Endothelial cell of umbilical vein (primary cell): ENCODE measurements at regions not wholly inside any gene's neighbourhood (a gene's known extent, or its start where the extent isn't known, plus 50 kb on each side); places are given as distances from the start of the nearest gene placed in this dataset.

Source experiments
- BruUV-seq: library from RNA; stranded (reverse); fragments of 400-500 nt; replicated peaks from 2 replicates; lab custom pipeline; 2021; lab: Mats Ljungman, UMichigan
- CTCF ChIA-PET: fragments of 300-600, 350-600 bp; sonication (Branson Sonifier 250); formaldehyde crosslinking; loops from one replicate; lab custom pipeline; 2021; ENCODE audit warnings: antibody characterized with exemption, inconsistent platforms; lab: Charles Lee
- POLR2A ChIA-PET: fragments of 300-600, 350-600 bp; sonication (Branson Sonifier 250); formaldehyde crosslinking; loops from one replicate; lab custom pipeline; 2021; ENCODE audit warnings: antibody characterized with exemption, inconsistent platforms; lab: Charles Lee
- DNase-seq: peaks from one replicate; pipeline ENCODE4 v3.0.0-alpha.2; 2011; ENCODE audit warnings: low read depth, low spot score
- FAIRE-seq: peaks from 2 replicates; lab custom pipeline; 2011; peaks lifted over from hg19 to GRCh38; lab: Jason Lieb, UNC
- H2AFZ ChIP-seq: 2 replicates; pipeline ENCODE4 v1.6.0; 2012; ENCODE audit warnings: low read depth, low read length, control low read depth, inconsistent platforms
- H3K27ac ChIP-seq: 2 replicates; pipeline ENCODE4 v1.5.1; 2011; ENCODE audit warnings: low read depth, mild to moderate bottlenecking, control low read depth, low read length, moderate library complexity; ENCODE audit not compliant: insufficient read depth
- H3K27me3 ChIP-seq, 2 experiments: 2 replicates each; pipeline versions ENCODE4 v1.6.0 to v1.6.1; 2011; ENCODE audit warnings: low read length in 2 of 2, mixed read lengths in 1 of 2; ENCODE audit not compliant: control insufficient read depth in 2 of 2, insufficient read depth in 2 of 2
- H3K36me3 ChIP-seq, 2 experiments: 2 replicates in 1 of 2; 3 replicates in 1 of 2; pipeline ENCODE4 v1.5.1; 2011; ENCODE audit warnings: low read length in 2 of 2, mild to moderate bottlenecking in 1 of 2, moderate library complexity in 1 of 2; ENCODE audit not compliant: control insufficient read depth in 2 of 2, insufficient read depth in 2 of 2; ENCODE audit errors: extremely low read depth in 1 of 2
- H3K4me1 ChIP-seq: 3 replicates; pipeline ENCODE4 v1.5.1; 2011; ENCODE audit warnings: mild to moderate bottlenecking, low read length; ENCODE audit not compliant: control insufficient read depth, insufficient read depth; ENCODE audit errors: extremely low read depth
- H3K4me2 ChIP-seq: 2 replicates; pipeline ENCODE4 v1.6.1; 2011; ENCODE audit warnings: low read length, control low read depth, mixed read lengths; ENCODE audit not compliant: insufficient read depth
- H3K4me3 ChIP-seq, 3 experiments: fragments of 200-600 bp in 1 of 3; sonication (generic), shearing (Covaris generic) in 1 of 3; replicated peaks in 1 of 3; 2 replicates each; pipeline ENCODE4 v1.5.1; 2011 to 2016; ENCODE audit warnings: control low read depth in 3 of 3, low read length in 3 of 3, mild to moderate bottlenecking in 2 of 3, inconsistent platforms in 1 of 3, low read depth in 1 of 3, moderate library complexity in 1 of 3; ENCODE audit not compliant: insufficient read depth in 1 of 3
- H3K79me2 ChIP-seq: 2 replicates; pipeline ENCODE4 v1.6.0; 2012; ENCODE audit warnings: low read length, inconsistent platforms; ENCODE audit not compliant: control insufficient read depth, insufficient read depth
- H3K9ac ChIP-seq: replicated peaks from 2 replicates; pipeline ENCODE3; 2011; ENCODE audit warnings: low read length, control low read depth; ENCODE audit not compliant: insufficient read depth; ENCODE audit errors: extremely low read depth
- H3K9me1 ChIP-seq: replicated peaks from 3 replicates; pipeline ENCODE4 v1.6.0; 2011; ENCODE audit warnings: mild to moderate bottlenecking, low read length; ENCODE audit not compliant: control insufficient read depth, insufficient read depth; ENCODE audit errors: extremely low read depth
- H3K9me3 ChIP-seq: replicated peaks from 2 replicates; pipeline ENCODE4 v1.5.1; 2012; ENCODE audit warnings: low read length, inconsistent platforms; ENCODE audit not compliant: control insufficient read depth, insufficient read depth
- H4K20me1 ChIP-seq: replicated peaks from 2 replicates; pipeline ENCODE3; 2011; ENCODE audit warnings: mild to moderate bottlenecking, low read length; ENCODE audit not compliant: control insufficient read depth, insufficient read depth; ENCODE audit errors: extremely low read depth
- EZH2 ChIP-seq: IDR thresholded peaks from 2 replicates; pipeline ENCODE4 v1.6.1; 2012; ENCODE audit warnings: borderline replicate concordance, low read depth, mild to moderate bottlenecking, moderate library complexity, low read length, inconsistent platforms; ENCODE audit not compliant: severe bottlenecking
- FOS ChIP-seq: IDR thresholded peaks from 2 replicates; pipeline ENCODE4 v1.6.1; 2011; ENCODE audit warnings: mild to moderate bottlenecking, low read length, moderate library complexity, borderline replicate concordance; ENCODE audit not compliant: insufficient read depth
- GATA2 ChIP-seq: IDR thresholded peaks from 2 replicates; pipeline ENCODE4 v1.7.0; 2011; ENCODE audit warnings: low read depth, mild to moderate bottlenecking, moderate library complexity, mixed read lengths, low read length; ENCODE audit not compliant: insufficient read length, insufficient read depth
- JUN ChIP-seq: IDR thresholded peaks from 2 replicates; pipeline ENCODE4 v1.6.1; 2011; ENCODE audit warnings: borderline replicate concordance, low read depth; ENCODE audit not compliant: insufficient read length, insufficient read depth
- MYC ChIP-seq: IDR thresholded peaks from one replicate; pipeline ENCODE4 v1.6.1; 2011; ENCODE audit warnings: mild to moderate bottlenecking, low read depth, low read length
- POLR2A ChIP-seq: IDR thresholded peaks from 2 replicates; pipeline ENCODE4 v1.6.1; 2012; ENCODE audit warnings: low read depth, mild to moderate bottlenecking, control low read depth, low read length
- POLR2AphosphoS5 ChIP-seq: IDR thresholded peaks from 2 replicates; pipeline ENCODE4 v1.6.1; 2012; ENCODE audit warnings: low read depth, mild to moderate bottlenecking, control low read depth, low read length, moderate library complexity; ENCODE audit not compliant: insufficient read depth
- dilution Hi-C: fragments of 300-500 bp; cut with MboI; formaldehyde crosslinking; loops from one replicate; pipeline ENCODE4 v1.15.0; 2019; ENCODE audit warnings: low sequenced_read_pairs; ENCODE audit not compliant: extremely low pct_ligation_motif_present
- intact Hi-C: fragments of 100-400 bp; cut with micrococcal nuclease; formaldehyde crosslinking; loops from one replicate; pipeline ENCODE4 v1.10.0; 2022
- TF ChIP-seq, protein P1 (sequence below): IDR thresholded peaks from 2 replicates; pipeline ENCODE4 v1.6.1; 2011; ENCODE audit not compliant: insufficient read depth, insufficient read length
- TF ChIP-seq, protein P2 (sequence below), 2 donors: IDR thresholded peaks; 1 replicate in 1 of 2; 2 replicates in 1 of 2; pipeline ENCODE4 v1.5.1; 2011; ENCODE audit warnings: low read length in 2 of 2, mild to moderate bottlenecking in 2 of 2, moderate library complexity in 2 of 2, control low read depth in 1 of 2, inconsistent platforms in 1 of 2, low read depth in 1 of 2; ENCODE audit not compliant: insufficient read depth in 1 of 2; ENCODE audit errors: extremely low read depth in 1 of 2

DNA sequence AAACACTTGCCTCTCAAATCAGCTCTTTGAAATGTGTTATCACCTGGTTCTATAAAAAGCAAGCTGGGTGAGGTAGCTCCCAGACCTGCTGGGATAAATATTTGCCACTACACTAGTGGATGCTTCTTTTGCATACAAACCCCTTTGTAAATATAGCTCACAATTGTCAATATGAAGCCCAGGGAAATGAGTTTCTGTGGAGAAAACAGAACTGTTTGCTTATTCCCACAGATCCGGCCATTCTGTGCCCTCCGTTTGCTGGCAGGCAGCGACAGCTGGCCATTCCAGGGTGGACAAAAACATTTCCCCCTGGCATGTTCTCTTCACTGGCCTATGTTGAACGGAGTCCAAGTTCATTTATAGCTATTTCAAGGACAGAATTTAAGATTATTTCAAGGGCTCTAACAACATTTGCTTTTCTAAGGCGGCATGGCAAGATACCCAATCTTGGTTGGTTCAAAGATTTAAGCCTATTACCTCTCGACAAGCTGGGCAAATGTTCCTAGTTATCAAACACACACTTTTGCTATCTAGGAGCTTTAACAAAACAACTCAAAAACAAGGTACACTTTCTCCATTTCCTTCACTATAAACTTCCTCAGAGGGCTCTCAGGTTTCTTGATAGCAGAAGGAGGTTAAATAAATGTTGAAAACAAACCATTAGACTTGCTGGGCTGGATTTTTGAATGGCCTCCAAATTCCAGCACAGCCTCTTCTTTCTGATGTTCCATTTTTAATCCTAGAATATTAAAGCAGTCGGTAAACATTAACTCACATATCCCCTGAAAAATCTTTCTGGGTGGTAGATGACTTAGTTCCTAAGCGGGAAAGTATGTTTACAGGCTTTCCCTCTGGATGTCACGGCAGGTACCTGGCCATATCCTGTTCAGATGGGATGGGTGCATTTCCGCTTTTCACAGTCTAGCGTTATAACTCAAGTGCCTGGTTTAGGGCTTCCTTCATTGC lies 332.3 kb downstream of the PLK2 start:
- Histone ChIP-seq H4K20me1 (no peaks in the 10 kb centered on the region), H3K9me1 (no peaks in the 10 kb centered on the region), H3K4me1 (peaks cover 7% of the 10 kb centered on the region), H3K27ac (no peak overlapping the region), H3K79me2 (no peaks in the 10 kb centered on the region), H3K9ac (no peak overlapping the region), H2AFZ (peak overlapping the region; percentile 67), H3K4me2 (no peak overlapping the region), H3K4me3 (no peak overlapping the region), H3K36me3 (no peaks in the 10 kb centered on the region), H3K9me3 (no peaks in the 10 kb centered on the region), H3K27me3 (no peaks in the 10 kb centered on the region)
- dilution Hi-C loops, result no loop called here
- intact Hi-C loops, result loop anchor here (10.0 kb wide), 1 partner anchor 343 kb away; no protein-coding TSS in a partner anchor
- BruUV-seq, result no TSS peak
- CTCF ChIA-PET, result interaction anchor here (0.9 to 1.7 kb wide), 10 partner anchors 10 to 829 kb away, joined by 3 to 10 read pairs (median 4); no protein-coding TSS in a partner anchor
- DNase-seq (peak; percentile 84), FAIRE-seq (peak; percentile 66)
- TF ChIP-seq FOS (no peak), EZH2 (no peak), POLR2AphosphoS5 (no peak), MYC (no peak), JUN (no peak), GATA2 (no peak), POLR2A (no peak)
- TF ChIP-seq, protein P1, sequence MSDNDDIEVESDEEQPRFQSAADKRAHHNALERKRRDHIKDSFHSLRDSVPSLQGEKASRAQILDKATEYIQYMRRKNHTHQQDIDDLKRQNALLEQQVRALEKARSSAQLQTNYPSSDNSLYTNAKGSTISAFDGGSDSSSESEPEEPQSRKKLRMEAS, result no peak
- TF ChIP-seq, protein P2, sequence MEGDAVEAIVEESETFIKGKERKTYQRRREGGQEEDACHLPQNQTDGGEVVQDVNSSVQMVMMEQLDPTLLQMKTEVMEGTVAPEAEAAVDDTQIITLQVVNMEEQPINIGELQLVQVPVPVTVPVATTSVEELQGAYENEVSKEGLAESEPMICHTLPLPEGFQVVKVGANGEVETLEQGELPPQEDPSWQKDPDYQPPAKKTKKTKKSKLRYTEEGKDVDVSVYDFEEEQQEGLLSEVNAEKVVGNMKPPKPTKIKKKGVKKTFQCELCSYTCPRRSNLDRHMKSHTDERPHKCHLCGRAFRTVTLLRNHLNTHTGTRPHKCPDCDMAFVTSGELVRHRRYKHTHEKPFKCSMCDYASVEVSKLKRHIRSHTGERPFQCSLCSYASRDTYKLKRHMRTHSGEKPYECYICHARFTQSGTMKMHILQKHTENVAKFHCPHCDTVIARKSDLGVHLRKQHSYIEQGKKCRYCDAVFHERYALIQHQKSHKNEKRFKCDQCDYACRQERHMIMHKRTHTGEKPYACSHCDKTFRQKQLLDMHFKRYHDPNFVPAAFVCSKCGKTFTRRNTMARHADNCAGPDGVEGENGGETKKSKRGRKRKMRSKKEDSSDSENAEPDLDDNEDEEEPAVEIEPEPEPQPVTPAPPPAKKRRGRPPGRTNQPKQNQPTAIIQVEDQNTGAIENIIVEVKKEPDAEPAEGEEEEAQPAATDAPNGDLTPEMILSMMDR (IDR thresholded peaks at IDR 0.05; ENCODE audit: extremely low read depth in 1 of 2, insufficient read depth in 1 of 2, low read depth in 1 of 2, low read length in 2 of 2), result no peak
- POLR2A ChIA-PET, result no interaction called here
